ENCODE measurements at regions not wholly inside any gene's neighbourhood (a gene's known extent, or its start where the extent isn't known, plus 50 kb on each side); places are given as distances from the start of the nearest gene placed in this dataset.
"Not testable (repeated sequence)": the region's sequence is repeated elsewhere in the genome, so short reads cannot be mapped to it uniquely, and the experiment has no call there.

GRCh38 chr6:153325661-153326060 lies 194.6 kb upstream of the RGS17 start:
- Mint-ChIP-seq H3K4me3 (no peak overlapping the region), H3K36me3 (ENCODE audit: low read depth) (no peaks in the 10 kb centered on the region), H3K27ac (no peak overlapping the region), H3K9me3 (no peaks in the 10 kb centered on the region), H3K4me1 (no peaks in the 10 kb centered on the region), H3K27me3 (ENCODE audit: low read depth) (no peaks in the 10 kb centered on the region)
- TF ChIP-seq CTCF (IDR thresholded peaks at IDR 0.05; ENCODE audit: unreplicated experiment in 3 of 3), result no peak

GRCh38 chr6:153312634-153313033 lies 181.6 kb upstream of the RGS17 start:
- peak; percentile 42 to 57 (median 42) for TF ChIP-seq CTCF (IDR thresholded peaks at IDR 0.05; ENCODE audit: unreplicated experiment in 3 of 3)
- no peak overlapping the region for H3K4me3 Mint-ChIP-seq

GRCh38 chr6:153309651-153310050 lies 178.6 kb upstream of the RGS17 start:
- H3K27me3 Mint-ChIP-seq (ENCODE audit: low read depth), result no peaks in the 10 kb centered on the region
- TF ChIP-seq CTCF (IDR thresholded peaks at IDR 0.05; ENCODE audit: unreplicated experiment in 3 of 3), result no peak
- H3K4me1 Mint-ChIP-seq, result peaks cover 4% of the 10 kb centered on the region
- H3K9me3 Mint-ChIP-seq, result no peaks in the 10 kb centered on the region
- H3K36me3 Mint-ChIP-seq (ENCODE audit: low read depth), result no peaks in the 10 kb centered on the region
- peak overlapping the region in 1 of 3 experiments; percentile 58 for H3K27ac Mint-ChIP-seq
- no peak overlapping the region for H3K4me3 Mint-ChIP-seq

More at GRCh38 chr6:153312634-153313033, 181.6 kb upstream of the RGS17 start:
- H3K36me3 Mint-ChIP-seq (ENCODE audit: low read depth), result no peaks in the 10 kb centered on the region
- H3K27ac Mint-ChIP-seq, result no peak overlapping the region
- no peaks in the 10 kb centered on the region for H3K27me3 Mint-ChIP-seq (ENCODE audit: low read depth)
- H3K9me3 Mint-ChIP-seq, result no peaks in the 10 kb centered on the region
- H3K4me1 Mint-ChIP-seq, result peaks cover 4% of the 10 kb centered on the region

- Mint-ChIP-seq H3K27ac (no peak overlapping the region), H3K36me3 (ENCODE audit: low read depth) (no peaks in the 10 kb centered on the region), H3K4me1 (no peaks in the 10 kb centered on the region), H3K9me3 (no peaks in the 10 kb centered on the region), H3K4me3 (no peak overlapping the region), H3K27me3 (ENCODE audit: low read depth) (peaks cover 4% of the 10 kb centered on the region)
- TF ChIP-seq CTCF (IDR thresholded peaks at IDR 0.05; ENCODE audit: unreplicated experiment in 3 of 3), result no peak
Measured at GRCh38 chr6:153302133-153302532, 171.1 kb upstream of the RGS17 start.

- TF ChIP-seq CTCF (IDR thresholded peaks at IDR 0.05; ENCODE audit: unreplicated experiment in 3 of 3), result no peak
- Mint-ChIP-seq H3K27ac (no peak overlapping the region), H3K27me3 (ENCODE audit: low read depth) (peaks cover 4% of the 10 kb centered on the region), H3K9me3 (no peaks in the 10 kb centered on the region), H3K4me3 (no peak overlapping the region), H3K4me1 (no peaks in the 10 kb centered on the region), H3K36me3 (ENCODE audit: low read depth) (no peaks in the 10 kb centered on the region)
Measured at GRCh38 chr6:153301602-153302001, 170.5 kb upstream of the RGS17 start.

GRCh38 chr6:153282456-153282855 lies 151.4 kb upstream of the RGS17 start:
- not testable (repeated sequence) for H3K4me1 Mint-ChIP-seq; H3K4me3 Mint-ChIP-seq; H3K36me3 Mint-ChIP-seq (ENCODE audit: low read depth); H3K9me3 Mint-ChIP-seq; H3K27ac Mint-ChIP-seq; H3K27me3 Mint-ChIP-seq (ENCODE audit: low read depth)

All from nephron (organoid).